Panc1 (cell line): ENCODE measurements at regions not wholly inside any gene's neighbourhood (a gene's known extent, or its start where the extent isn't known, plus 50 kb on each side); places are given as distances from the start of the nearest gene placed in this dataset.

ENCODE experiments used
- ATAC-seq: fragments of 200-7000 bp; cut with Tn5 transposase; 2 replicates; pipeline ENCODE4 v1.9.1; 2020; ENCODE audit warnings: mild to moderate bottlenecking, moderate library complexity
- BruUV-seq: library from RNA; stranded (reverse); fragments of 400-500 nt; replicated peaks from 2 replicates; lab custom pipeline; 2021; lab: Mats Ljungman, UMichigan
- CTCF ChIA-PET: fragments of 300-600 bp; sonication (Branson Sonifier 250); formaldehyde crosslinking; loops from one replicate; lab custom pipeline; 2022; ENCODE audit warnings: antibody characterized with exemption; lab: Charles Lee
- POLR2A ChIA-PET: fragments of 300-600 bp; sonication (Branson Sonifier 250); formaldehyde crosslinking; loops from one replicate; lab custom pipeline; 2022; ENCODE audit warnings: antibody characterized with exemption; lab: Charles Lee
- DNase-seq: peaks from one replicate; pipeline ENCODE4 v3.0.0-alpha.2; 2010; ENCODE audit warnings: low read depth, low spot score
- H3K27ac ChIP-seq: 2 replicates; pipeline ENCODE4 v1.5.1; 2011; ENCODE audit warnings: mild to moderate bottlenecking, low read length, inconsistent platforms
- H3K27me3 ChIP-seq: fragments of 200-500 bp; sonication (Bioruptor generic); 2 replicates; pipeline ENCODE4 v1.6.0; 2014; ENCODE audit warnings: low read length, inconsistent platforms; ENCODE audit not compliant: control insufficient read depth, insufficient read depth
- H3K36me3 ChIP-seq: fragments of 200-500 bp; sonication (Bioruptor generic); 2 replicates; pipeline ENCODE4 v1.5.1; 2014; ENCODE audit warnings: inconsistent platforms, mild to moderate bottlenecking, low read length, moderate library complexity; ENCODE audit not compliant: control insufficient read depth, insufficient read depth
- H3K4me1 ChIP-seq: 2 replicates; pipeline ENCODE4 v1.5.1; 2011; ENCODE audit warnings: inconsistent platforms, mild to moderate bottlenecking, low read length, moderate library complexity; ENCODE audit not compliant: control insufficient read depth, insufficient read depth
- H3K4me3 ChIP-seq, 2 experiments: 2 replicates each; pipeline ENCODE4 v1.5.1; 2011 to 2012; ENCODE audit warnings: low read depth in 2 of 2, low read length in 2 of 2, mild to moderate bottlenecking in 2 of 2, inconsistent platforms in 1 of 2, moderate library complexity in 1 of 2
- H3K9me3 ChIP-seq: fragments of 200-500 bp; sonication (Bioruptor generic); 2 replicates; pipeline ENCODE4 v1.5.1; 2014; ENCODE audit warnings: low read depth, mild to moderate bottlenecking, inconsistent platforms, low read length, moderate library complexity; ENCODE audit not compliant: control insufficient read depth, insufficient read depth
- CTCF ChIP-seq: fragments of 450-650 bp; IDR thresholded peaks from 2 replicates; pipeline ENCODE4 v1.5.1; 2017; ENCODE audit warnings: mild to moderate bottlenecking
- POLR2AphosphoS5 ChIP-seq: IDR thresholded peaks from 2 replicates; pipeline ENCODE4 v1.6.1; 2012; ENCODE audit warnings: mild to moderate bottlenecking, low read depth, low read length, moderate library complexity
- REST ChIP-seq, 2 experiments: IDR thresholded peaks; 2 replicates each; pipeline ENCODE4 v1.6.1; 2011 to 2012; ENCODE audit warnings: low read depth in 2 of 2, control low read depth in 1 of 2, low read length in 1 of 2, mild to moderate bottlenecking in 1 of 2, moderate library complexity in 1 of 2; ENCODE audit not compliant: insufficient read depth in 1 of 2
- SIN3A ChIP-seq: IDR thresholded peaks from 2 replicates; pipeline ENCODE4 v1.6.1; 2012; ENCODE audit warnings: low read depth, mild to moderate bottlenecking, low read length, moderate library complexity, borderline replicate concordance; ENCODE audit not compliant: insufficient read depth
- TCF7L2 ChIP-seq: IDR thresholded peaks from 2 replicates; pipeline ENCODE4 v1.6.1; 2011; ENCODE audit warnings: mild to moderate bottlenecking, low read depth, low read length, inconsistent platforms
- in situ Hi-C: cut with HindIII; loops from 2 replicates; pipeline ENCODE4 v1.10.0; 2016; ENCODE audit warnings: low sequenced_read_pairs, low pct_unique_long_range_greater_than_20kb
- intact Hi-C: fragments of 100-400 bp; cut with micrococcal nuclease; formaldehyde crosslinking; loops from one replicate; pipeline ENCODE4 v1.10.0; 2022; ENCODE audit not compliant: unreplicated experiment

- TF ChIP-seq TCF7L2 = no peak
- no peak for TF ChIP-seq REST (IDR thresholded peaks at IDR 0.05; ENCODE audit: insufficient read depth in 1 of 2, low read depth in 2 of 2, low read length in 1 of 2)
- TF ChIP-seq CTCF = no peak
- TF ChIP-seq SIN3A = no peak
- TF ChIP-seq POLR2AphosphoS5 = no peak
- Histone ChIP-seq H3K36me3 (no peaks in the 10 kb centered on the region), H3K27me3 (no peaks in the 10 kb centered on the region), H3K4me1 (peaks cover 3% of the 10 kb centered on the region), H3K4me3 (no peak overlapping the region), H3K27ac (0 out of 2 replicates have a peak overlapping the region, but pooled peaks have one; percentile 4), H3K9me3 (no peaks in the 10 kb centered on the region)
- intact Hi-C loops (no loop called here), in situ Hi-C loops (no loop called here)
- CTCF ChIA-PET = no interaction called here
- no peak for ATAC-seq
- DNase-seq = no peak
- POLR2A ChIA-PET = no interaction called here
- no TSS peak for BruUV-seq
Measured at GRCh38 chr1:234551032-234551378, 59.0 kb downstream of the IRF2BP2 start.

DNA sequence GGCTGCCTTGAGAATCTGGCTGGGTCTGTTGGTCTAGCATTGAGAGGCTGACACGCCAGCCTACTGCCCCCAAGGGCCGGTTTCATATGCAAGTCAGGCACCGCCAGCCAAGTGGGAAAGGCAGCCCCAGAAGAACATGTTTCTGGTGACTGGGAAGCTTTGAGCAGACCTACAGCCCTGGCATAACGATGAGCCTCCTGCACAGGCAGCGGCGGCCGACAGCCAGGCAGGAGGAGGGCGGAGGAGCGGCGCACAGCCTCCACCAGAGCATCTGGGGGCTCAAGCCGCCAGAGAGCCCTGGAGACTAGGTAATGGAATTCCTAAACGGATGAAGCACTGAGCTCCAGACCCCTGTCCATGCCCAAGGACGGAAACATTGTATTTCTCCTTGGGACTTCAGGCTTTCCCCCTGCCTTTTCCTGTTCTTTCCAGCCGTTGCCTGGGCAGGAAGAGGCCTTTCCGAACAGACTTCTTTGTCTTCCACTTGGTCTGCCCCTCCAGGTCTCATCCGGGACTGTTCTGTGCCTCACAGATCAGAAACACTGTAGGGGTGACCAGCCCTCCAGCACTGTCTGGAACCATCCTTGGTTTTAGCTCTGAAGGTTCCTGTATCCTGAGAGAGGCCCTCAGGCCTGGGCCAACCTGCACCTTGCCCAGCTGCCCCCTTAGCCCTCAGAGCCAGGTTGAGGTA lies 59.5 kb downstream of the IRF2BP2 start:
- no peak for DNase-seq
- 0 out of 2 replicates have a peak overlapping the region, but pooled peaks have one; percentile 4 for H3K27ac ChIP-seq
- ChIA-PET POLR2A (no interaction called here), CTCF (no interaction called here)
- intact Hi-C loops (no loop called here), in situ Hi-C loops (no loop called here)
- H3K4me3 ChIP-seq = no peak overlapping the region
- H3K27me3 ChIP-seq = no peaks in the 10 kb centered on the region
- no TSS peak for BruUV-seq
- H3K9me3 ChIP-seq = no peaks in the 10 kb centered on the region
- no peak for TF ChIP-seq CTCF
- no peak for TF ChIP-seq TCF7L2
- no peak for TF ChIP-seq REST (IDR thresholded peaks at IDR 0.05; ENCODE audit: insufficient read depth in 1 of 2, low read depth in 2 of 2, low read length in 1 of 2)
- TF ChIP-seq SIN3A = no peak
- TF ChIP-seq POLR2AphosphoS5 = no peak
- H3K36me3 ChIP-seq = no peaks in the 10 kb centered on the region
- peaks cover 3% of the 10 kb centered on the region for H3K4me1 ChIP-seq
- ATAC-seq = peak; percentile 46
